A549 (cell line): ENCODE measurements at regions not wholly inside any gene's neighbourhood (a gene's known extent, or its start where the extent isn't known, plus 50 kb on each side); places are given as distances from the start of the nearest gene placed in this dataset.

ENCODE experiments used
- ATAC-seq, 2 experiments: fragments of 200-7000 bp in 1 of 2; fragments of >200 bp in 1 of 2; cut with Nextera tagmentation in 1 of 2; cut with Tn5 transposase in 1 of 2; 3 replicates each; pipeline versions ENCODE4 v1.8.0 to v1.9.1; 2018 to 2020; ENCODE audit warnings: mild to moderate bottlenecking in 1 of 2, moderate library complexity in 1 of 2
- CTCF ChIA-PET: fragments of 300-600 bp; sonication (Branson Sonifier 250); formaldehyde crosslinking; extraction: SDS; loops from one replicate; lab custom pipeline; 2021; ENCODE audit warnings: antibody characterized with exemption, inconsistent platforms; lab: Yijun Ruan, JAX
- POLR2A ChIA-PET: fragments of 350-600 bp; formaldehyde crosslinking; extraction: SDS; loops from one replicate; lab custom pipeline; 2021; ENCODE audit warnings: antibody characterized with exemption, inconsistent platforms; lab: Yijun Ruan, JAX
- DNase-seq, 2 experiments: peaks; one replicate each; pipeline versions ENCODE4 v3.0.0 to v3.0.0-alpha.2; 2011 to 2016; ENCODE audit warnings: low read depth in 1 of 2, low spot score in 1 of 2
- FAIRE-seq: peaks from 2 replicates; lab custom pipeline; 2011; peaks lifted over from hg19 to GRCh38; lab: Jason Lieb, UNC
- H3K27ac ChIP-seq, 2 experiments: fragments of >200 bp; sonication (Bioruptor Twin); formaldehyde crosslinking; 3 replicates each; pipeline ENCODE4 v1.5.1; 2016 to 2017
- H3K4me1 ChIP-seq: fragments of >200 bp; sonication (Bioruptor Twin); formaldehyde crosslinking; 3 replicates; pipeline ENCODE4 v1.6.1; 2016
- H3K4me2 ChIP-seq: fragments of >200 bp; sonication (Bioruptor Twin); formaldehyde crosslinking; 3 replicates; pipeline ENCODE4 v1.6.1; 2016
- H3K4me3 ChIP-seq: fragments of >200 bp; sonication (Bioruptor Twin); formaldehyde crosslinking; 3 replicates; pipeline ENCODE4 v1.5.1; 2016
- H3K9me3 ChIP-seq: fragments of >200 bp; sonication (Bioruptor Twin); formaldehyde crosslinking; 3 replicates; pipeline ENCODE4 v1.6.1; 2016
- BHLHE40 ChIP-seq: IDR thresholded peaks from 2 replicates; pipeline ENCODE4 v1.6.1; 2012; ENCODE audit warnings: low read depth, low read length, inconsistent platforms
- CBX8 ChIP-seq: fragments of 200-600 bp; sonication (generic); IDR thresholded peaks from 2 replicates; pipeline ENCODE4 v1.6.1; 2016
- CEBPB ChIP-seq, 2 experiments: fragments of >200 bp in 1 of 2; sonication (Bioruptor Twin) in 1 of 2; formaldehyde crosslinking in 1 of 2; IDR thresholded peaks; 2 replicates each; pipeline ENCODE4 v1.6.1; 2012 to 2016
- FOSB ChIP-seq: fragments of 250-450 bp; sonication (Bioruptor Pico); IDR thresholded peaks from 2 replicates; pipeline ENCODE4 v1.5.0; 2020; ENCODE audit warnings: mild to moderate bottlenecking, moderate library complexity
- FOXS1 ChIP-seq: fragments of 250-450 bp; sonication (Bioruptor Pico); IDR thresholded peaks from 2 replicates; pipeline ENCODE4 v1.5.0; 2020; ENCODE audit warnings: mild to moderate bottlenecking, moderate library complexity
- HOXB5 ChIP-seq: fragments of 250-450 bp; sonication (Bioruptor Pico); IDR thresholded peaks from 2 replicates; pipeline ENCODE4 v1.5.0; 2020; ENCODE audit warnings: mild to moderate bottlenecking, moderate library complexity
- JUNB ChIP-seq: fragments of >200 bp; sonication (Bioruptor Twin); formaldehyde crosslinking; IDR thresholded peaks from 2 replicates; pipeline ENCODE4 v1.6.1; 2016
- KDM5A ChIP-seq: fragments of 200-600 bp; sonication (generic); IDR thresholded peaks from 2 replicates; pipeline ENCODE4 v1.6.1; 2016; ENCODE audit warnings: antibody characterized with exemption, mild to moderate bottlenecking
- MAFK ChIP-seq: fragments of 450-650 bp; IDR thresholded peaks from 2 replicates; pipeline ENCODE4 v1.6.1; 2014; ENCODE audit not compliant: partially characterized antibody
- NFE2L2 ChIP-seq: fragments of 150-350 bp; conservative IDR thresholded peaks from 2 replicates; pipeline ENCODE4 v1.6.1; 2014; ENCODE audit warnings: low read length
- NPAS2 ChIP-seq: fragments of 250-450 bp; sonication (Bioruptor Pico); IDR thresholded peaks from 2 replicates; pipeline ENCODE4 v1.8.0; 2022; ENCODE audit warnings: mild to moderate bottlenecking, moderate library complexity, borderline replicate concordance
- NR3C1 ChIP-seq: fragments of >200 bp; sonication (Bioruptor Twin); formaldehyde crosslinking; IDR thresholded peaks from 3 replicates; pipeline ENCODE4 v1.6.1; 2017
- RARB ChIP-seq: fragments of 250-450 bp; sonication (Bioruptor Pico); IDR thresholded peaks from 2 replicates; pipeline ENCODE4 v1.8.0; 2021; ENCODE audit warnings: mild to moderate bottlenecking, moderate library complexity
- RFX5 ChIP-seq: fragments of 450-650 bp; IDR thresholded peaks from 2 replicates; pipeline ENCODE4 v1.7.1; 2014; ENCODE audit warnings: antibody characterized with exemption, mild to moderate bottlenecking, moderate library complexity
- SREBF2 ChIP-seq: fragments of 450-650 bp; IDR thresholded peaks from 2 replicates; pipeline ENCODE4 v1.6.1; 2014; ENCODE audit warnings: mild to moderate bottlenecking, moderate library complexity
- ZC3H11A ChIP-seq: fragments of 450-650 bp; IDR thresholded peaks from 2 replicates; pipeline ENCODE4 v1.6.1; 2014; ENCODE audit warnings: antibody characterized with exemption, mild to moderate bottlenecking
- WGBS: methylation state at CpG from one replicate; pipeline ENCODE4 v1.1.6; 2017; ENCODE audit errors: missing lambda C conversion rate; 5-methylcytosine and 5-hydroxymethylcytosine counted together
- TF ChIP-seq, protein P1 (sequence below): fragments of 200-600 bp; sonication (generic); IDR thresholded peaks from 2 replicates; pipeline ENCODE4 v1.6.1; 2016; ENCODE audit warnings: antibody characterized with exemption, mild to moderate bottlenecking, moderate library complexity

DNA sequence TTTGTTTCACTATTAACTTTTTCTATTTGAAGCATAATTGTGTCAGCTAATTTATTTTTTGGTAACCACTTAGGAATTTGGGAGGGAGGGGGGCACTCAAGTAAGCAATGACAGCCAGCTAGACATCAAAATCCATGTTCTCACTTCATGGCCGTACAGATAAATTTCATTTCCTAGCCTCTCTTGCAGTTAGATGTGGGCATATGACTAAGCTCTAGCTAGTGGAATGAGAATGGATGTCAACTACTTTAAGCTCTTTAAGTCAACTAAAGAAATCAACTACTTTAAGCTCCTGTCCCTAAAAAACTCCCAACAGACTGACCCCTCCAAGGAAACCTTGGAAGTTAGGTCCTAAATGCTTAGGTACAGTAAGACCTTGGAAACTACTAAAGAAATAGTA lies 92.0 kb downstream of the KCNRG start:
- FAIRE-seq (no peak), ATAC-seq (no peak), DNase-seq (no peak)
- H3K4me3 ChIP-seq, result no peak overlapping the region
- no peaks in the 10 kb centered on the region for H3K9me3 ChIP-seq
- H3K4me1 ChIP-seq, result no peaks in the 10 kb centered on the region
- H3K27ac ChIP-seq, result no peak overlapping the region
- ChIA-PET POLR2A (no interaction called here), CTCF (no interaction called here)
- TF ChIP-seq NR3C1, result no peak
- WGBS, result 71% methylated on average over 1 of the region's 1 CpG
- no peak overlapping the region for H3K4me2 ChIP-seq

DNA sequence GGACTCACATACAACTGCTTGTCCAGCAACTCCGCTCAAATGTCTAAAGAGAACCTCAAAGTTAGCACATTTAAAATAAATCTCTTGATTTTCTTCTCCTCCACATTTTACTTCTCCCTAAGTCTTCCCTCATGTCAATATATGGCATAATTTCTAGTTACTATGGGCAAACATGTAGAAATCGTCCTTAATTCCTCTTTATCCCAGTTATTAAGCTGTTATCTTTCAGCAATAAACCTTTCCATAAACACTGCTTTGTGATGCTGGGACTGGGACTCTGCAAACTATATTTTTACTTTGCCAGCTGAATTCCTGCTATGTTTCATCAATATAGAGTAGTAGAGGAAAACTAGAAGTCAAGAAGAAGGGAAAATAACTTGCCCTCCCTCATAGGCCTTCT lies 99.7 kb downstream of the KCNRG start:
- TF ChIP-seq NFE2L2 (no peak), CBX8 (no peak), FOXS1 (CRISPR knock-in tag) (no peak), KDM5A (no peak), MAFK (no peak), NPAS2 (no peak), JUNB (no peak), RARB (CRISPR knock-in tag) (no peak), HOXB5 (CRISPR knock-in tag) (no peak), RFX5 (no peak), FOSB (CRISPR knock-in tag) (no peak), BHLHE40 (no peak), ZC3H11A (no peak), SREBF2 (no peak), CEBPB (IDR thresholded peaks at IDR 0.05) (no peak)
- TF ChIP-seq, protein P1, sequence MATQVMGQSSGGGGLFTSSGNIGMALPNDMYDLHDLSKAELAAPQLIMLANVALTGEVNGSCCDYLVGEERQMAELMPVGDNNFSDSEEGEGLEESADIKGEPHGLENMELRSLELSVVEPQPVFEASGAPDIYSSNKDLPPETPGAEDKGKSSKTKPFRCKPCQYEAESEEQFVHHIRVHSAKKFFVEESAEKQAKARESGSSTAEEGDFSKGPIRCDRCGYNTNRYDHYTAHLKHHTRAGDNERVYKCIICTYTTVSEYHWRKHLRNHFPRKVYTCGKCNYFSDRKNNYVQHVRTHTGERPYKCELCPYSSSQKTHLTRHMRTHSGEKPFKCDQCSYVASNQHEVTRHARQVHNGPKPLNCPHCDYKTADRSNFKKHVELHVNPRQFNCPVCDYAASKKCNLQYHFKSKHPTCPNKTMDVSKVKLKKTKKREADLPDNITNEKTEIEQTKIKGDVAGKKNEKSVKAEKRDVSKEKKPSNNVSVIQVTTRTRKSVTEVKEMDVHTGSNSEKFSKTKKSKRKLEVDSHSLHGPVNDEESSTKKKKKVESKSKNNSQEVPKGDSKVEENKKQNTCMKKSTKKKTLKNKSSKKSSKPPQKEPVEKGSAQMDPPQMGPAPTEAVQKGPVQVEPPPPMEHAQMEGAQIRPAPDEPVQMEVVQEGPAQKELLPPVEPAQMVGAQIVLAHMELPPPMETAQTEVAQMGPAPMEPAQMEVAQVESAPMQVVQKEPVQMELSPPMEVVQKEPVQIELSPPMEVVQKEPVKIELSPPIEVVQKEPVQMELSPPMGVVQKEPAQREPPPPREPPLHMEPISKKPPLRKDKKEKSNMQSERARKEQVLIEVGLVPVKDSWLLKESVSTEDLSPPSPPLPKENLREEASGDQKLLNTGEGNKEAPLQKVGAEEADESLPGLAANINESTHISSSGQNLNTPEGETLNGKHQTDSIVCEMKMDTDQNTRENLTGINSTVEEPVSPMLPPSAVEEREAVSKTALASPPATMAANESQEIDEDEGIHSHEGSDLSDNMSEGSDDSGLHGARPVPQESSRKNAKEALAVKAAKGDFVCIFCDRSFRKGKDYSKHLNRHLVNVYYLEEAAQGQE, result no peak
- ChIA-PET POLR2A (no interaction called here), CTCF (interaction anchor here (2.8 kb wide), 1 partner anchor 30 kb away, joined by 11 read pairs; no protein-coding TSS in a partner anchor)
- Histone ChIP-seq H3K9me3 (no peaks in the 10 kb centered on the region), H3K4me3 (no peak overlapping the region), H3K27ac (no peak overlapping the region), H3K4me1 (peaks cover 4% of the 10 kb centered on the region; the same call in 1 of the 3 replicates), H3K4me2 (no peak overlapping the region)
- WGBS, result 83% methylated on average over 2 of the region's 2 CpGs
- no peak for FAIRE-seq
- ATAC-seq, result no peak
- no peak for DNase-seq

DNA sequence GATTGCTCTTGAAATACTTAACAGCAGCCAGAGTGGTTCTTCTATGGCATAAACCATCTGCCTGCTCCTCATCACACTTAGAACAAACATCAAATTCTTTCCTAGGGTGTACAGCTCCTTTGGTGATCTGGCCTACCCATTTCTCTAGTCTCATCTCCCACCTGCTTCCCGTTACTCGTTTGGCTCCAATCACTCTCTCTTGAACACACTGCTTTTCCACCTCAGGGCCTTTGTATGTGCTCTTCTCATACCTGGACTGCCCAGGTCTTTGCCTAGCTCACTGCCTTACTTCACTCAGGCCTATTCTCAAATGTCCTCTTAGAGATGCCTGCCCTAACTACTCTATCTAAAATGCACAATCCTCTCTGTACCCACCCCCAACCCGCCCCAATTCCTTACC lies 100.5 kb downstream of the KCNRG start:
- no peaks in the 10 kb centered on the region for H3K9me3 ChIP-seq
- DNase-seq (no peak), FAIRE-seq (no peak), ATAC-seq (no peak)
- ChIA-PET POLR2A (no interaction called here), CTCF (interaction anchor here (2.8 kb wide), 1 partner anchor 31 kb away, joined by 11 read pairs; no protein-coding TSS in a partner anchor)
- H3K4me2 ChIP-seq, result no peak overlapping the region
- TF ChIP-seq, protein P1, result no peak
- peaks cover 4% of the 10 kb centered on the region; the same call in 1 of the 3 replicates for H3K4me1 ChIP-seq
- H3K4me3 ChIP-seq, result no peak overlapping the region
- H3K27ac ChIP-seq, result no peak overlapping the region
- 98% methylated on average over 2 of the region's 3 CpGs for WGBS
